ENCODE measurements at regions not wholly inside any gene's neighbourhood (a gene's known extent, or its start where the extent isn't known, plus 50 kb on each side); places are given as distances from the start of the nearest gene placed in this dataset.

- Histone ChIP-seq H3K36me3 (ENCODE audit: insufficient read depth, low read length) (no peaks in the 10 kb centered on the region), H3K79me2 (ENCODE audit: insufficient read depth, low read length) (no peaks in the 10 kb centered on the region), H3K27ac (ENCODE audit: low read length) (no peak overlapping the region), H3K4me1 (ENCODE audit: insufficient read depth, low read length) (no peaks in the 10 kb centered on the region), H3K4me3 (ENCODE audit: low read depth in 1 of 2, low read length in 2 of 2) (no peak overlapping the region), H2AFZ (ENCODE audit: low read depth, low read length) (no peak overlapping the region), H3K27me3 (ENCODE audit: insufficient read depth, low read length, poor library complexity) (no peaks in the 10 kb centered on the region), H3K4me2 (ENCODE audit: insufficient read depth, low read length) (no peak overlapping the region), H3K9me3 (ENCODE audit: insufficient read depth, low read length, severe bottlenecking) (peaks cover 13% of the 10 kb centered on the region), H3K9ac (ENCODE audit: low read depth, low read length) (no peak overlapping the region), H4K20me1 (ENCODE audit: insufficient read depth, low read length) (no peaks in the 10 kb centered on the region)
- ATAC-seq (ENCODE audit: insufficient read depth, low read depth) (no peak), DNase-seq (no peak)
- no peak for TF ChIP-seq CTCF (IDR thresholded peaks at IDR 0.05; ENCODE audit: borderline replicate concordance, extremely low read depth, low read length, poor library complexity, severe bottlenecking)
Measured at GRCh38 chr3:54071601-54072000, 50.8 kb upstream of the CACNA2D3 start.

DNA sequence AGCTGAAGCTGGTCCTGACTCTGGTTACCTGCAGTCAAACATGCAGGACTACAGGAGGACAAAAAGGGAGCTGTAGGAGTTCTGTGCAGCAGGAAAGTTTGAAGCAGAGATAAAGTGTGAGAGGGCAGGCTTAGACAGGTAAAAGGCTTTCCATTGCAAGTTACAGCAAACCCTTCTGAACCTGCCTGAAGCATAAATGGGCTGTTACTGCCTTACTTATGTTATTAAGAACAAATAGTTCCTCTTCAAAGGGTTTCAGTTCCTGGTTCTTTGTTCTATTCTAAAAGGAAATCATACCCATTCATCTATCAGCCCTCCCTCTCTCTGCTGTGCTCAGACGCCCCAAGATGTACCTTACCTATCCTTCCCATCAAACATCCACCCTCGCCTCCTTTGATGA, 52.4 kb upstream of the CACNA2D3 start:
- H3K4me3 ChIP-seq (ENCODE audit: low read depth in 1 of 2, low read length in 2 of 2), result no peak overlapping the region
- no peak overlapping the region for H3K4me2 ChIP-seq (ENCODE audit: insufficient read depth, low read length)
- peaks cover 13% of the 10 kb centered on the region for H3K9me3 ChIP-seq (ENCODE audit: insufficient read depth, low read length, severe bottlenecking)
- no peak overlapping the region for H3K9ac ChIP-seq (ENCODE audit: low read depth, low read length)
- DNase-seq (no peak), ATAC-seq (ENCODE audit: insufficient read depth, low read depth) (no peak)
- H3K36me3 ChIP-seq (ENCODE audit: insufficient read depth, low read length), result no peaks in the 10 kb centered on the region
- H4K20me1 ChIP-seq (ENCODE audit: insufficient read depth, low read length), result no peaks in the 10 kb centered on the region
- TF ChIP-seq EZH2 (IDR thresholded peaks at IDR 0.05; ENCODE audit: borderline replicate concordance, low read depth, low read length, severe bottlenecking) (no peak), CTCF (IDR thresholded peaks at IDR 0.05; ENCODE audit: borderline replicate concordance, extremely low read depth, low read length, poor library complexity, severe bottlenecking) (no peak)
- no peaks in the 10 kb centered on the region for H3K79me2 ChIP-seq (ENCODE audit: insufficient read depth, low read length)
- H2AFZ ChIP-seq (ENCODE audit: low read depth, low read length), result no peak overlapping the region
- H3K27me3 ChIP-seq (ENCODE audit: insufficient read depth, low read length, poor library complexity), result no peaks in the 10 kb centered on the region
- H3K4me1 ChIP-seq (ENCODE audit: insufficient read depth, low read length), result no peaks in the 10 kb centered on the region
- H3K27ac ChIP-seq (ENCODE audit: low read length), result no peak overlapping the region

DNA sequence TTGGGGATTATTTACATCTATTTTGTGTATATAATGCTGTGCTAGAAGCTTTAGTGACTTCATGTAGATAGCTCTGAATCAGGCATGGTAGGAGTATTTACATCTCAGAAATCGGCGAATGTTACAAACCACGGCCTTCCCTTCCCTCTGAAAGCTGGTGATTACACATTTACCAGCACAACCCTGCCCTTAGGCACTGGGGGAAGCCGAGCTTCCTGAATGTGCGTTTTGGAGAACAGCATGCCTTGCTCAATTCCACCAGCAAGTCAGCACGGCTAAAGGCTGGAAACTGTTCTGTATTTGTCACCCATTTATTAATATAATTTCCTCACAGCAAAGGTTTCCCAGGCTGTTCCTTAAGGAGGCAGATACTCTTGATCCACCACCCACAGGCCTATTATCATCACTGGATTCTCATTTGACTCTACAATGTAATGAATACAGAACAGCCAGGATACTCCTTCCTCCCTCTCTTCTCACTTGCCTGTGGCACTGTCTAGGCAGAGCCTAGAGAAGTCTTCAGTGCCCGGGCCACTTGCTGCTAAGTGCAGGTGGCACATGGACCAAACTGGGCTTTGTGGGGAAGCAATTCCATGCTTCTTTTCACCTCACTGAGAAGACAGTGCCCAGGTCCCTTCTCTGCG, 55.2 kb upstream of the CACNA2D3 start:
- no peak overlapping the region for H2AFZ ChIP-seq (ENCODE audit: low read depth, low read length)
- no peak for DNase-seq
- no peak overlapping the region for H3K4me3 ChIP-seq (ENCODE audit: low read depth in 1 of 2, low read length in 2 of 2)
- no peak for ATAC-seq (ENCODE audit: insufficient read depth, low read depth)
- no peaks in the 10 kb centered on the region for H3K4me1 ChIP-seq (ENCODE audit: insufficient read depth, low read length)
- no peaks in the 10 kb centered on the region for H3K27me3 ChIP-seq (ENCODE audit: insufficient read depth, low read length, poor library complexity)
- no peak overlapping the region for H3K27ac ChIP-seq (ENCODE audit: low read length)
- H3K4me2 ChIP-seq (ENCODE audit: insufficient read depth, low read length), result no peak overlapping the region
- H4K20me1 ChIP-seq (ENCODE audit: insufficient read depth, low read length), result no peaks in the 10 kb centered on the region
- TF ChIP-seq CTCF (IDR thresholded peaks at IDR 0.05; ENCODE audit: borderline replicate concordance, extremely low read depth, low read length, poor library complexity, severe bottlenecking), result no peak
- TF ChIP-seq EZH2 (IDR thresholded peaks at IDR 0.05; ENCODE audit: borderline replicate concordance, low read depth, low read length, severe bottlenecking), result no peak
- H3K79me2 ChIP-seq (ENCODE audit: insufficient read depth, low read length), result no peaks in the 10 kb centered on the region
- no peak overlapping the region for H3K9ac ChIP-seq (ENCODE audit: low read depth, low read length)
- H3K9me3 ChIP-seq (ENCODE audit: insufficient read depth, low read length, severe bottlenecking), result peaks cover 13% of the 10 kb centered on the region
- no peaks in the 10 kb centered on the region for H3K36me3 ChIP-seq (ENCODE audit: insufficient read depth, low read length)

GRCh38 chr3:54066253-54066652, 56.1 kb upstream of the CACNA2D3 start:
- no peaks in the 10 kb centered on the region for H3K36me3 ChIP-seq (ENCODE audit: insufficient read depth, low read length)
- H3K27ac ChIP-seq (ENCODE audit: low read length), result no peak overlapping the region
- H3K4me1 ChIP-seq (ENCODE audit: insufficient read depth, low read length), result no peaks in the 10 kb centered on the region
- no peak overlapping the region for H3K4me2 ChIP-seq (ENCODE audit: insufficient read depth, low read length)
- DNase-seq (no peak), ATAC-seq (ENCODE audit: insufficient read depth, low read depth) (no peak)
- no peaks in the 10 kb centered on the region for H3K27me3 ChIP-seq (ENCODE audit: insufficient read depth, low read length, poor library complexity)
- TF ChIP-seq EZH2 (IDR thresholded peaks at IDR 0.05; ENCODE audit: borderline replicate concordance, low read depth, low read length, severe bottlenecking) (no peak), CTCF (IDR thresholded peaks at IDR 0.05; ENCODE audit: borderline replicate concordance, extremely low read depth, low read length, poor library complexity, severe bottlenecking) (no peak)
- H3K4me3 ChIP-seq (ENCODE audit: low read depth in 1 of 2, low read length in 2 of 2), result no peak overlapping the region
- H2AFZ ChIP-seq (ENCODE audit: low read depth, low read length), result no peak overlapping the region
- H4K20me1 ChIP-seq (ENCODE audit: insufficient read depth, low read length), result no peaks in the 10 kb centered on the region
- no peak overlapping the region for H3K9ac ChIP-seq (ENCODE audit: low read depth, low read length)
- peaks cover 13% of the 10 kb centered on the region for H3K9me3 ChIP-seq (ENCODE audit: insufficient read depth, low read length, severe bottlenecking)
- H3K79me2 ChIP-seq (ENCODE audit: insufficient read depth, low read length), result no peaks in the 10 kb centered on the region
